Hepatocyte (in vitro differentiated cells): ENCODE measurements at regions not wholly inside any gene's neighbourhood (a gene's known extent, or its start where the extent isn't known, plus 50 kb on each side); places are given as distances from the start of the nearest gene placed in this dataset.

Experiments used
- DNase-seq: peaks from one replicate; pipeline ENCODE4 v3.0.0-alpha.2; 2016; ENCODE audit warnings: low spot score
- H2AFZ ChIP-seq: fragments of 200-600 bp; sonication (generic); 2 replicates; pipeline ENCODE4 v1.6.0; 2016; ENCODE audit warnings: antibody characterized with exemption, mild to moderate bottlenecking
- H3K27ac ChIP-seq: fragments of 200-600 bp; sonication (generic); 2 replicates; pipeline ENCODE4 v1.5.1; 2016; ENCODE audit warnings: mild to moderate bottlenecking
- H3K27me3 ChIP-seq: fragments of 200-600 bp; sonication (generic); 2 replicates; pipeline ENCODE4 v1.6.1; 2016
- H3K36me3 ChIP-seq: fragments of 200-600 bp; sonication (generic); replicated peaks from 2 replicates; pipeline ENCODE4 v1.5.1; 2016; ENCODE audit warnings: low read depth; ENCODE audit not compliant: insufficient read depth
- H3K4me1 ChIP-seq: fragments of 200-600 bp; sonication (generic); 2 replicates; pipeline ENCODE4 v1.5.1; 2016; ENCODE audit warnings: mild to moderate bottlenecking, moderate library complexity; ENCODE audit not compliant: insufficient read depth
- H3K4me2 ChIP-seq: fragments of 200-600 bp; sonication (generic); 2 replicates; pipeline ENCODE4 v1.6.0; 2016
- H3K4me3 ChIP-seq: fragments of 200-600 bp; sonication (generic); 2 replicates; pipeline ENCODE4 v1.5.1; 2016; ENCODE audit warnings: mild to moderate bottlenecking
- H3K79me2 ChIP-seq: fragments of 200-600 bp; sonication (generic); 2 replicates; pipeline ENCODE4 v1.6.0; 2017; ENCODE audit warnings: mild to moderate bottlenecking
- H3K9me2 ChIP-seq: fragments of 200-600 bp; sonication (generic); replicated peaks from 2 replicates; pipeline ENCODE4 v1.6.0; 2017; ENCODE audit warnings: mild to moderate bottlenecking; ENCODE audit not compliant: insufficient read depth
- H3K9me3 ChIP-seq: fragments of 200-600 bp; sonication (generic); 2 replicates; pipeline ENCODE4 v1.5.1; 2016; ENCODE audit warnings: low read depth, mild to moderate bottlenecking
- H4K20me1 ChIP-seq: fragments of 200-600 bp; sonication (generic); 2 replicates; pipeline ENCODE4 v1.6.0; 2016; ENCODE audit warnings: mild to moderate bottlenecking; ENCODE audit not compliant: insufficient read depth, poor library complexity, severe bottlenecking
- CTCF ChIP-seq: fragments of 200-600 bp; sonication (generic); IDR thresholded peaks from 2 replicates; pipeline ENCODE4 v1.5.1; 2016; ENCODE audit warnings: antibody characterized with exemption, mild to moderate bottlenecking; ENCODE audit not compliant: poor library complexity
- EZH2 ChIP-seq: fragments of 200-600 bp; sonication (generic); IDR thresholded peaks from 2 replicates; pipeline ENCODE4 v1.6.1; 2016; ENCODE audit warnings: antibody characterized with exemption, mild to moderate bottlenecking, borderline replicate concordance
- EZH2phosphoT487 ChIP-seq: fragments of 200-600 bp; sonication (generic); IDR thresholded peaks from one replicate; pipeline ENCODE4 v1.6.1; 2018; ENCODE audit warnings: antibody characterized with exemption, mild to moderate bottlenecking, low read depth, moderate library complexity; ENCODE audit not compliant: unreplicated experiment, severe bottlenecking
- WGBS: methylation state at CpG from one replicate; pipeline ENCODE4 v1.1.6; 2016; ENCODE audit warnings: low lambda C conversion rate; ENCODE audit errors: missing lambda C conversion rate; 5-methylcytosine and 5-hydroxymethylcytosine counted together

GRCh38 chr5:39880985-39881384, 456.2 kb upstream of the DAB2 start:
- Histone ChIP-seq H3K27me3 (no peaks in the 10 kb centered on the region), H3K9me3 (no peaks in the 10 kb centered on the region), H3K79me2 (no peaks in the 10 kb centered on the region), H3K4me2 (no peak overlapping the region), H3K27ac (no peak overlapping the region), H4K20me1 (no peaks in the 10 kb centered on the region), H3K4me1 (no peaks in the 10 kb centered on the region), H3K36me3 (no peaks in the 10 kb centered on the region), H3K4me3 (no peak overlapping the region), H2AFZ (no peak overlapping the region), H3K9me2 (no peaks in the 10 kb centered on the region)
- no peak for DNase-seq
- no peak for TF ChIP-seq EZH2phosphoT487
- TF ChIP-seq EZH2, result no peak
- no peak for TF ChIP-seq CTCF

- no peaks in the 10 kb centered on the region for H3K9me3 ChIP-seq
- TF ChIP-seq CTCF, result no peak
- no peak for TF ChIP-seq EZH2
- TF ChIP-seq EZH2phosphoT487, result no peak
- no peak for DNase-seq
- no peak overlapping the region for H3K27ac ChIP-seq
- H3K9me2 ChIP-seq, result no peaks in the 10 kb centered on the region
- H3K79me2 ChIP-seq, result no peaks in the 10 kb centered on the region
- H3K27me3 ChIP-seq, result no peaks in the 10 kb centered on the region
- WGBS, result 93% methylated on average over 3 of the region's 3 CpGs
- no peak overlapping the region for H3K4me3 ChIP-seq
- H4K20me1 ChIP-seq, result no peaks in the 10 kb centered on the region
- H2AFZ ChIP-seq, result no peak overlapping the region
- H3K4me2 ChIP-seq, result no peak overlapping the region
- no peaks in the 10 kb centered on the region for H3K4me1 ChIP-seq
- no peaks in the 10 kb centered on the region for H3K36me3 ChIP-seq
These were observed 452.7 kb upstream of the DAB2 start for GRCh38 chr5:39877479-39877878.

DNA sequence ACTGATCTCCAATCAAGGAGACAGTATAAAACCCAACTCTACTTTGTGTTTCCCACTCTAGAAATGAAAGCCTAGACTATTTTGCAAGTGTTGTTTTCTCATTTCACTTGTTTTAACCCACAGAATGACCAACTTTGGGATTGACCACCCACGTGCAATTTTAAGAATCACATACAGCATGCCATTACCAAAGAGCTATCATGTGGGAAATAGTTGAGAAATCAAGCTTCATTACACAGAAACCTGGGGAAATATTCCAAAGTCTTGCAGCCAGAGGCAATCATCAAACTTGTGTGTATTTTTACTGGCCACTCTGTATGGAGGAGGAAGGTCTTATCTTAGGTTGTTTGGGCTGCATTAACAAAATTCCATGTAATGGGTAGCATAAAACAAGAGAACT, 451.4 kb upstream of the DAB2 start:
- no peak for DNase-seq
- H3K9me3 ChIP-seq, result no peaks in the 10 kb centered on the region
- H2AFZ ChIP-seq, result no peak overlapping the region
- H3K4me2 ChIP-seq, result no peak overlapping the region
- 86% methylated on average over 1 of the region's 1 CpG for WGBS
- TF ChIP-seq EZH2 (no peak), EZH2phosphoT487 (no peak), CTCF (no peak)
- H4K20me1 ChIP-seq, result no peaks in the 10 kb centered on the region
- no peaks in the 10 kb centered on the region for H3K79me2 ChIP-seq
- no peaks in the 10 kb centered on the region for H3K27me3 ChIP-seq
- H3K9me2 ChIP-seq, result no peaks in the 10 kb centered on the region
- no peaks in the 10 kb centered on the region for H3K4me1 ChIP-seq
- no peak overlapping the region for H3K4me3 ChIP-seq
- no peak overlapping the region for H3K27ac ChIP-seq
- no peaks in the 10 kb centered on the region for H3K36me3 ChIP-seq

DNA sequence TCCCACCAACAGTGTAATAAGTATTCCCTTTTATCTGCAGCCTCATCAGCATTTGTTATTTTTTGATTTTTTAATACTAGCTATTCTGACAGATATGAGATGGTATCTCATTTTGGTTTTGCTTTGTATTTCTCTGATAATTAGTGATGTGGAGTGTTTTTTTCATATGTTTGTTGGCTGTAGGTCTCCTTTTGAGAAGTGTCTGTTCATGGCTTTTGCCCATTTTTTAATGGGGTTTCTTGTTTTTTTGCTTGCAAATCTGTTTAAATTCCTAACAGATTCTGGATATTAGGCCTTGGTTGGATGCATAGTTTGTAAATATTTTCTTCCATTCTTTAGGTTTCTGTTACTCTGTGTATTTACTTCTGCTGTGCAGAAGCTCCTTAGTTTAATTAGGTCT, 445.4 kb upstream of the DAB2 start:
- H2AFZ ChIP-seq, result no peak overlapping the region
- DNase-seq, result no peak
- H4K20me1 ChIP-seq, result no peaks in the 10 kb centered on the region
- no peaks in the 10 kb centered on the region for H3K9me2 ChIP-seq
- H3K36me3 ChIP-seq, result no peaks in the 10 kb centered on the region
- TF ChIP-seq EZH2, result no peak
- no peak for TF ChIP-seq CTCF
- TF ChIP-seq EZH2phosphoT487, result no peak
- no peaks in the 10 kb centered on the region for H3K9me3 ChIP-seq
- no peaks in the 10 kb centered on the region for H3K79me2 ChIP-seq
- H3K27me3 ChIP-seq, result no peaks in the 10 kb centered on the region
- no peak overlapping the region for H3K4me2 ChIP-seq
- H3K4me3 ChIP-seq, result no peak overlapping the region
- no peak overlapping the region for H3K27ac ChIP-seq
- no peaks in the 10 kb centered on the region for H3K4me1 ChIP-seq
